ENCODE measurements at regions not wholly inside any gene's neighbourhood (a gene's known extent, or its start where the extent isn't known, plus 50 kb on each side); places are given as distances from the start of the nearest gene placed in this dataset.
A peak's percentile ranks its signal among the peaks of the same experiment; 100 is the strongest.

DNA sequence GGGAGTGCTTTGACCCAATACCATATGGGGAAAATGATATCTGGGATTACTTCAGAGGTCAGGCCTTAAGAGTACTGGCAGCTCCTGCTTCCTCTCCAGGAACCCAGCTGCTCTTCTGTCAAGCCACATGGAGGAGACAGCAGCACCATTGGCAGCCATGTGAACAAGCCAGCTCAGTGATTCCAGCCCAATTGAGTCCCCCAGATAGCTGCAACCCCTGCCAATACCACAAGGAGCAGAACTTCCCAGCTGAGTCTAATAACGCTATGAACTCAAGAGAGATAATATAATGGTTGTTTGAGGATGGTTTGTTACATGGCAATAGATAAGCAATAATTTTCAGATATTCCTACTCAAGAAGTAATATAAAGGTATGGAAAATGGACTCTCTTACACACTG lies 126.8 kb upstream of the CPNE4 start (continued):
- TF ChIP-seq, protein P1, sequence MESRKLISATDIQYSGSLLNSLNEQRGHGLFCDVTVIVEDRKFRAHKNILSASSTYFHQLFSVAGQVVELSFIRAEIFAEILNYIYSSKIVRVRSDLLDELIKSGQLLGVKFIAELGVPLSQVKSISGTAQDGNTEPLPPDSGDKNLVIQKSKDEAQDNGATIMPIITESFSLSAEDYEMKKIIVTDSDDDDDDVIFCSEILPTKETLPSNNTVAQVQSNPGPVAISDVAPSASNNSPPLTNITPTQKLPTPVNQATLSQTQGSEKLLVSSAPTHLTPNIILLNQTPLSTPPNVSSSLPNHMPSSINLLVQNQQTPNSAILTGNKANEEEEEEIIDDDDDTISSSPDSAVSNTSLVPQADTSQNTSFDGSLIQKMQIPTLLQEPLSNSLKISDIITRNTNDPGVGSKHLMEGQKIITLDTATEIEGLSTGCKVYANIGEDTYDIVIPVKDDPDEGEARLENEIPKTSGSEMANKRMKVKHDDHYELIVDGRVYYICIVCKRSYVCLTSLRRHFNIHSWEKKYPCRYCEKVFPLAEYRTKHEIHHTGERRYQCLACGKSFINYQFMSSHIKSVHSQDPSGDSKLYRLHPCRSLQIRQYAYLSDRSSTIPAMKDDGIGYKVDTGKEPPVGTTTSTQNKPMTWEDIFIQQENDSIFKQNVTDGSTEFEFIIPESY (IDR thresholded peaks at IDR 0.05), result no peak
- no peak for TF ChIP-seq RAD21 (IDR thresholded peaks at IDR 0.05)
- no peak for TF ChIP-seq TAF1 (conservative IDR thresholded peaks at IDR 0.05)
- no peak for TF ChIP-seq SP1 (IDR thresholded peaks at IDR 0.05)
- TF ChIP-seq NR2F2 (IDR thresholded peaks at IDR 0.05), result no peak
- TF ChIP-seq HNF4A (conservative IDR thresholded peaks at IDR 0.05), result no peak
- TF ChIP-seq HNF4G (IDR thresholded peaks at IDR 0.05), result no peak
- no peak for TF ChIP-seq YY1 (IDR thresholded peaks at IDR 0.05)

DNA sequence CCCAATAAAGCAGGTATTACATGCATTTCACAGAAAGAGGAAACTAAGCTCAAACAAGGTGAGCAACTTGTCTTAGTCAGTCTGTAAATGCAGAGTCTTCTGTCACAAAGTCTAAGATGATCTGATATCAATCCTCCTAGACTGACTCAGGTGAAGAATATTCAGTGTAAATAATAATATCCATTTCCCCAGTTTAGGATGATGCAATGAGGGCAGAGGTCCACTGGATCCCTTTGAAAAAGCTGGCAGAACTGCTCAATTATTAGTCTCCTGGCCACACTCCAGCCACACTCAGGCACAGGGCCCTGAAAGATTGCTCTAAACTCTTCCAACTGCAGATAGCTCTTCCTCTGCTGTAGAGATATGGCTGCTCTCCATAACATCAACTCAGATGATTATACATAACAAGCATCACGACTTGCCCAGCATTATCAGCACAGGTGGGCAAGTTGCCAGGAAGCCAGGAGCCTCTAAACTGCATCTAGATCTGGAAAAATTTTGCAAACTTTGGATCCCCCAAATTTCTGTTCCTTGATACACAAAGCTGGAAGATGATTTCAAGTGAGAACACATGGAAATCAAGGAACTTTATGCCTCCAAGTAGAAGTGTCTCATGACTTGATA lies 129.8 kb upstream of the CPNE4 start:
- Histone ChIP-seq H3K36me3 (ENCODE audit: control insufficient read depth in 4 of 4, insufficient read depth in 3 of 4, low read depth in 1 of 4, low read length in 3 of 4) (no peaks in the 10 kb centered on the region), H3K4me1 (ENCODE audit: control insufficient read depth in 4 of 4, insufficient read depth in 4 of 4, low read length in 3 of 4) (peaks cover 0 to 3% (median 1%) of the 10 kb centered on the region in 4 donors), H3K27me3 (ENCODE audit: control insufficient read depth in 4 of 4, insufficient read depth in 4 of 4, low read length in 3 of 4) (no peaks in the 10 kb centered on the region), H3K9me3 (ENCODE audit: control insufficient read depth in 4 of 4, low read length in 3 of 4) (no peaks in the 10 kb centered on the region), H3K4me3 (ENCODE audit: low read depth in 1 of 3, low read length in 3 of 3) (no peak overlapping the region), H3K9ac (ENCODE audit: low read depth in 1 of 2, low read length in 2 of 2) (no peak overlapping the region), H3K27ac (ENCODE audit: low read depth in 1 of 2, low read length in 2 of 2) (no peak overlapping the region)
- TF ChIP-seq RAD21 (IDR thresholded peaks at IDR 0.05) (no peak), TAF1 (conservative IDR thresholded peaks at IDR 0.05) (no peak), GABPA (IDR thresholded peaks at IDR 0.05 in 1 of 2, conservative IDR thresholded peaks at IDR 0.05 in 1 of 2) (no peak), JUND (IDR thresholded peaks at IDR 0.05) (peak in 1 of 2 donors; percentile 16), SP1 (IDR thresholded peaks at IDR 0.05) (no peak), NR2F2 (IDR thresholded peaks at IDR 0.05) (no peak), HNF4A (conservative IDR thresholded peaks at IDR 0.05) (peak; percentile 65 to 69), FOXA1 (IDR thresholded peaks at IDR 0.05) (peak; percentile 9), RXRA (IDR thresholded peaks at IDR 0.05) (peak in 1 of 2 donors; percentile 23), YY1 (IDR thresholded peaks at IDR 0.05) (no peak), HNF4G (IDR thresholded peaks at IDR 0.05) (peak; percentile 36), FOXA2 (IDR thresholded peaks at IDR 0.05) (no peak), EGR1 (IDR thresholded peaks at IDR 0.05; ENCODE audit: low read depth in 2 of 2) (no peak)
- TF ChIP-seq, protein P2, sequence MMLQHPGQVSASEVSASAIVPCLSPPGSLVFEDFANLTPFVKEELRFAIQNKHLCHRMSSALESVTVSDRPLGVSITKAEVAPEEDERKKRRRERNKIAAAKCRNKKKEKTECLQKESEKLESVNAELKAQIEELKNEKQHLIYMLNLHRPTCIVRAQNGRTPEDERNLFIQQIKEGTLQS (IDR thresholded peaks at IDR 0.05), result no peak
- TF ChIP-seq, protein P1 (IDR thresholded peaks at IDR 0.05), result no peak
- TF ChIP-seq, protein P3, sequence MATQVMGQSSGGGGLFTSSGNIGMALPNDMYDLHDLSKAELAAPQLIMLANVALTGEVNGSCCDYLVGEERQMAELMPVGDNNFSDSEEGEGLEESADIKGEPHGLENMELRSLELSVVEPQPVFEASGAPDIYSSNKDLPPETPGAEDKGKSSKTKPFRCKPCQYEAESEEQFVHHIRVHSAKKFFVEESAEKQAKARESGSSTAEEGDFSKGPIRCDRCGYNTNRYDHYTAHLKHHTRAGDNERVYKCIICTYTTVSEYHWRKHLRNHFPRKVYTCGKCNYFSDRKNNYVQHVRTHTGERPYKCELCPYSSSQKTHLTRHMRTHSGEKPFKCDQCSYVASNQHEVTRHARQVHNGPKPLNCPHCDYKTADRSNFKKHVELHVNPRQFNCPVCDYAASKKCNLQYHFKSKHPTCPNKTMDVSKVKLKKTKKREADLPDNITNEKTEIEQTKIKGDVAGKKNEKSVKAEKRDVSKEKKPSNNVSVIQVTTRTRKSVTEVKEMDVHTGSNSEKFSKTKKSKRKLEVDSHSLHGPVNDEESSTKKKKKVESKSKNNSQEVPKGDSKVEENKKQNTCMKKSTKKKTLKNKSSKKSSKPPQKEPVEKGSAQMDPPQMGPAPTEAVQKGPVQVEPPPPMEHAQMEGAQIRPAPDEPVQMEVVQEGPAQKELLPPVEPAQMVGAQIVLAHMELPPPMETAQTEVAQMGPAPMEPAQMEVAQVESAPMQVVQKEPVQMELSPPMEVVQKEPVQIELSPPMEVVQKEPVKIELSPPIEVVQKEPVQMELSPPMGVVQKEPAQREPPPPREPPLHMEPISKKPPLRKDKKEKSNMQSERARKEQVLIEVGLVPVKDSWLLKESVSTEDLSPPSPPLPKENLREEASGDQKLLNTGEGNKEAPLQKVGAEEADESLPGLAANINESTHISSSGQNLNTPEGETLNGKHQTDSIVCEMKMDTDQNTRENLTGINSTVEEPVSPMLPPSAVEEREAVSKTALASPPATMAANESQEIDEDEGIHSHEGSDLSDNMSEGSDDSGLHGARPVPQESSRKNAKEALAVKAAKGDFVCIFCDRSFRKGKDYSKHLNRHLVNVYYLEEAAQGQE (IDR thresholded peaks at IDR 0.05), result no peak
- TF ChIP-seq, protein P4, sequence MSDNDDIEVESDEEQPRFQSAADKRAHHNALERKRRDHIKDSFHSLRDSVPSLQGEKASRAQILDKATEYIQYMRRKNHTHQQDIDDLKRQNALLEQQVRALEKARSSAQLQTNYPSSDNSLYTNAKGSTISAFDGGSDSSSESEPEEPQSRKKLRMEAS (IDR thresholded peaks at IDR 0.05), result no peak
- TF ChIP-seq, protein P5, sequence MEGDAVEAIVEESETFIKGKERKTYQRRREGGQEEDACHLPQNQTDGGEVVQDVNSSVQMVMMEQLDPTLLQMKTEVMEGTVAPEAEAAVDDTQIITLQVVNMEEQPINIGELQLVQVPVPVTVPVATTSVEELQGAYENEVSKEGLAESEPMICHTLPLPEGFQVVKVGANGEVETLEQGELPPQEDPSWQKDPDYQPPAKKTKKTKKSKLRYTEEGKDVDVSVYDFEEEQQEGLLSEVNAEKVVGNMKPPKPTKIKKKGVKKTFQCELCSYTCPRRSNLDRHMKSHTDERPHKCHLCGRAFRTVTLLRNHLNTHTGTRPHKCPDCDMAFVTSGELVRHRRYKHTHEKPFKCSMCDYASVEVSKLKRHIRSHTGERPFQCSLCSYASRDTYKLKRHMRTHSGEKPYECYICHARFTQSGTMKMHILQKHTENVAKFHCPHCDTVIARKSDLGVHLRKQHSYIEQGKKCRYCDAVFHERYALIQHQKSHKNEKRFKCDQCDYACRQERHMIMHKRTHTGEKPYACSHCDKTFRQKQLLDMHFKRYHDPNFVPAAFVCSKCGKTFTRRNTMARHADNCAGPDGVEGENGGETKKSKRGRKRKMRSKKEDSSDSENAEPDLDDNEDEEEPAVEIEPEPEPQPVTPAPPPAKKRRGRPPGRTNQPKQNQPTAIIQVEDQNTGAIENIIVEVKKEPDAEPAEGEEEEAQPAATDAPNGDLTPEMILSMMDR (IDR thresholded peaks at IDR 0.05; ENCODE audit: low read depth, low read length, missing input control), result no peak
- DNase-seq (ENCODE audit: low spot score), result no peak
- WGBS, result 11% methylated on average over 1 of the region's 1 CpG

All from liver (tissue), 8 donors.